Testis (tissue), 2 donors: ENCODE measurements at regions not wholly inside any gene's neighbourhood (a gene's known extent, or its start where the extent isn't known, plus 50 kb on each side); places are given as distances from the start of the nearest gene placed in this dataset.

Experiments used
- DNase-seq: peaks from one replicate; pipeline ENCODE4 v3.0.0-alpha.2; 2019
- H3K27ac ChIP-seq, 2 donors: fragments of 200-600 bp; sonication (generic); one replicate each; pipeline ENCODE4 v1.5.1; 2019
- H3K27me3 ChIP-seq: fragments of 200-600 bp; sonication (generic); one replicate; pipeline ENCODE4 v1.5.1; 2019
- H3K36me3 ChIP-seq: fragments of 200-600 bp; sonication (generic); one replicate; pipeline ENCODE4 v1.5.1; 2017; ENCODE audit warnings: low read depth; ENCODE audit errors: missing control alignments
- H3K4me1 ChIP-seq: fragments of 200-600 bp; sonication (generic); one replicate; pipeline ENCODE4 v1.5.1; 2019
- H3K4me3 ChIP-seq, 2 donors: fragments of 200-600 bp; sonication (generic); one replicate each; pipeline ENCODE4 v1.5.1; 2017 to 2019
- H3K9me3 ChIP-seq: fragments of 200-600 bp; sonication (generic); one replicate; pipeline ENCODE4 v1.5.1; 2017
- CTCF ChIP-seq, 3 experiments: fragments of 450-650 bp in 2 of 3; fragments of 200-600 bp in 1 of 3; sonication (generic) in 1 of 3; IDR thresholded peaks; one replicate each; pipeline ENCODE4 v1.5.1; 2016 to 2019; ENCODE audit warnings: antibody characterized with exemption in 3 of 3, mild to moderate bottlenecking in 2 of 3, moderate library complexity in 1 of 3
- POLR2A ChIP-seq: fragments of 450-650 bp; IDR thresholded peaks from one replicate; pipeline ENCODE4 v1.6.1; 2017; ENCODE audit warnings: antibody characterized with exemption, mild to moderate bottlenecking, moderate library complexity
- WGBS, 2 donors: methylation state at CpG; one replicate each; pipeline ENCODE4 v1.1.5; 2018; 5-methylcytosine and 5-hydroxymethylcytosine counted together
- intact Hi-C: fragments of 100-400 bp; cut with DNase I; formaldehyde crosslinking; loops from one replicate; pipeline ENCODE4 v1.15.1; 2023; ENCODE audit warnings: low total_unique reads

GRCh38 chr1:91124290-91124985 lies 102.6 kb upstream of the ZNF644 start:
- Histone ChIP-seq H3K27me3 (no peaks in the 10 kb centered on the region), H3K4me1 (no peaks in the 10 kb centered on the region), H3K9me3 (no peaks in the 10 kb centered on the region), H3K4me3 (no peak overlapping the region), H3K36me3 (no peaks in the 10 kb centered on the region), H3K27ac (no peak overlapping the region)
- DNase-seq: no peak
- TF ChIP-seq CTCF (IDR thresholded peaks at IDR 0.05) (no peak), POLR2A (no peak)
- 89% methylated on average over 6 of the region's 6 CpGs for WGBS, 2 donors
- intact Hi-C loops: no loop called here

GRCh38 chr1:91123773-91124172 lies 101.9 kb upstream of the ZNF644 start:
- Histone ChIP-seq H3K36me3 (no peaks in the 10 kb centered on the region), H3K4me3 (no peak overlapping the region), H3K9me3 (no peaks in the 10 kb centered on the region), H3K4me1 (no peaks in the 10 kb centered on the region), H3K27ac (no peak overlapping the region), H3K27me3 (no peaks in the 10 kb centered on the region)
- 36 to 55% methylated on average over 4 of the region's 4 CpGs for WGBS, 2 donors
- intact Hi-C loops: no loop called here
- DNase-seq: no peak
- TF ChIP-seq CTCF (IDR thresholded peaks at IDR 0.05) (no peak), POLR2A (no peak)

- Histone ChIP-seq H3K36me3 (no peaks in the 10 kb centered on the region), H3K27ac (no peak overlapping the region), H3K27me3 (no peaks in the 10 kb centered on the region), H3K4me3 (no peak overlapping the region), H3K4me1 (no peaks in the 10 kb centered on the region), H3K9me3 (no peaks in the 10 kb centered on the region)
- intact Hi-C loops: no loop called here
- TF ChIP-seq POLR2A: no peak
- no peak for TF ChIP-seq CTCF (IDR thresholded peaks at IDR 0.05)
- DNase-seq: no peak
- 27 to 49% methylated on average over 2 of the region's 2 CpGs for WGBS, 2 donors
These were observed 101.5 kb upstream of the ZNF644 start for GRCh38 chr1:91123319-91123718.

GRCh38 chr1:91122106-91122717 lies 100.4 kb upstream of the ZNF644 start:
- H3K27ac ChIP-seq: no peak overlapping the region
- intact Hi-C loops: no loop called here
- 90 to 92% methylated on average over 2 of the region's 2 CpGs for WGBS, 2 donors
- no peaks in the 10 kb centered on the region for H3K36me3 ChIP-seq
- DNase-seq: no peak
- no peak overlapping the region for H3K4me3 ChIP-seq
- no peaks in the 10 kb centered on the region for H3K27me3 ChIP-seq
- H3K4me1 ChIP-seq: no peaks in the 10 kb centered on the region
- H3K9me3 ChIP-seq: no peaks in the 10 kb centered on the region
- no peak for TF ChIP-seq CTCF (IDR thresholded peaks at IDR 0.05)

GRCh38 chr1:91121366-91121765 lies 99.5 kb upstream of the ZNF644 start:
- TF ChIP-seq POLR2A (no peak), CTCF (IDR thresholded peaks at IDR 0.05) (no peak)
- Histone ChIP-seq H3K9me3 (no peaks in the 10 kb centered on the region), H3K4me1 (no peaks in the 10 kb centered on the region), H3K4me3 (no peak overlapping the region), H3K36me3 (no peaks in the 10 kb centered on the region), H3K27me3 (no peaks in the 10 kb centered on the region), H3K27ac (no peak overlapping the region)
- intact Hi-C loops: no loop called here
- 45% methylated on average over 2 of the region's 2 CpGs; no CpG with 5 or more reads in 1 of the 2 donors for WGBS, 2 donors
- no peak for DNase-seq
